SK-N-SH (cell line): ENCODE measurements at regions not wholly inside any gene's neighbourhood (a gene's known extent, or its start where the extent isn't known, plus 50 kb on each side); places are given as distances from the start of the nearest gene placed in this dataset.

Experiments used
- CTCF ChIA-PET: fragments of 300-600, 350-600 bp; formaldehyde crosslinking; extraction: SDS; loops from one replicate; lab custom pipeline; 2021; lab: Yijun Ruan, JAX
- POLR2A ChIA-PET: fragments of 350-600 bp; sonication (Branson Sonifier 250); formaldehyde crosslinking; extraction: SDS; loops from one replicate; lab custom pipeline; 2020; ENCODE audit warnings: antibody characterized with exemption, inconsistent platforms; lab: Yijun Ruan, JAX
- DNase-seq: peaks from one replicate; pipeline ENCODE4 v3.0.0; 2012
- H2AFZ ChIP-seq: fragments of 200-600 bp; sonication (generic); 2 replicates; pipeline ENCODE4 v1.8.1; 2016; ENCODE audit warnings: antibody characterized with exemption, mild to moderate bottlenecking, low read depth
- H3F3A ChIP-seq: fragments of 200-600 bp; sonication (generic); replicated peaks from 2 replicates; pipeline ENCODE3; 2016; ENCODE audit warnings: antibody characterized with exemption, mild to moderate bottlenecking; ENCODE audit not compliant: insufficient read depth
- H3K27ac ChIP-seq, 2 experiments: fragments of 200-500 bp in 1 of 2; fragments of 200-600 bp in 1 of 2; sonication (Bioruptor generic) in 1 of 2; sonication (generic), shearing (Covaris generic) in 1 of 2; 2 replicates each; pipeline versions ENCODE4 v1.5.1 to v1.6.1; 2014 to 2016; ENCODE audit warnings: low read depth in 2 of 2, inconsistent platforms in 1 of 2, low read length in 1 of 2, mild to moderate bottlenecking in 1 of 2, mixed read lengths in 1 of 2
- H3K27me3 ChIP-seq: fragments of 200-600 bp; sonication (generic), shearing (Covaris generic); 2 replicates; pipeline ENCODE4 v1.6.1; 2016; ENCODE audit warnings: mixed run types; ENCODE audit not compliant: insufficient read depth
- H3K36me3 ChIP-seq, 2 experiments: fragments of 200-500 bp in 1 of 2; fragments of 200-600 bp in 1 of 2; sonication (Bioruptor generic) in 1 of 2; sonication (generic) in 1 of 2; replicated peaks in 1 of 2; 2 replicates each; pipeline versions ENCODE3 to v1.5.1; 2014 to 2016; ENCODE audit warnings: low read length in 1 of 2, mild to moderate bottlenecking in 1 of 2; ENCODE audit not compliant: insufficient read depth in 2 of 2, control insufficient read depth in 1 of 2
- H3K4me1 ChIP-seq, 2 experiments: fragments of 200-500 bp in 1 of 2; fragments of 200-600 bp in 1 of 2; sonication (Bioruptor generic) in 1 of 2; sonication (generic), shearing (Covaris generic) in 1 of 2; 2 replicates each; pipeline versions ENCODE4 v1.5.1 to v1.6.1; 2014 to 2016; ENCODE audit warnings: low read depth in 1 of 2, low read length in 1 of 2, mixed run types in 1 of 2; ENCODE audit not compliant: insufficient read depth in 2 of 2, control insufficient read depth in 1 of 2
- H3K4me2 ChIP-seq: fragments of 200-600 bp; sonication (generic), shearing (Covaris generic); 2 replicates; pipeline ENCODE4 v1.6.1; 2017; ENCODE audit warnings: mixed run types
- H3K4me3 ChIP-seq, 2 experiments: fragments of 200-500 bp in 1 of 2; fragments of 200-600 bp in 1 of 2; sonication (Bioruptor generic) in 1 of 2; sonication (generic), shearing (Covaris generic) in 1 of 2; 2 replicates each; pipeline versions ENCODE4 v1.5.1 to v1.8.1; 2014 to 2016; ENCODE audit warnings: low read depth in 2 of 2, inconsistent platforms in 1 of 2, low read length in 1 of 2, mild to moderate bottlenecking in 1 of 2, mixed read lengths in 1 of 2, moderate library complexity in 1 of 2
- H3K79me2 ChIP-seq: fragments of 200-600 bp; sonication (generic); 2 replicates; pipeline ENCODE4 v1.8.1; 2017; ENCODE audit warnings: mild to moderate bottlenecking; ENCODE audit not compliant: insufficient read depth
- H3K9ac ChIP-seq: fragments of 200-600 bp; sonication (generic); 2 replicates; pipeline ENCODE4 v1.6.1; 2017; ENCODE audit warnings: mixed run types
- H3K9me2 ChIP-seq: fragments of 200-600 bp; sonication (generic); 2 replicates; pipeline ENCODE4 v1.6.1; 2017; ENCODE audit warnings: mixed run types
- H3K9me3 ChIP-seq: fragments of 200-600 bp; sonication (generic); 2 replicates; pipeline ENCODE4 v1.6.1; 2017; ENCODE audit warnings: mixed run types, mild to moderate bottlenecking, moderate library complexity
- H4K20me1 ChIP-seq: fragments of 200-600 bp; sonication (generic); 2 replicates; pipeline ENCODE4 v1.6.1; 2017; ENCODE audit warnings: mild to moderate bottlenecking, mixed run types; ENCODE audit not compliant: insufficient read depth
- ELF1 ChIP-seq: IDR thresholded peaks from 2 replicates; pipeline ENCODE4 v1.4.0; 2012
- EP300 ChIP-seq, 2 experiments: IDR thresholded peaks; 2 replicates each; pipeline versions ENCODE4 v1.4.0 to v1.6.1; 2012; ENCODE audit warnings: borderline replicate concordance in 1 of 2, low read depth in 1 of 2, low read length in 1 of 2
- FOSL2 ChIP-seq: IDR thresholded peaks from 2 replicates; pipeline ENCODE4 v1.4.0; 2012; ENCODE audit warnings: low read depth, mild to moderate bottlenecking, moderate library complexity, borderline replicate concordance
- FOXM1 ChIP-seq: IDR thresholded peaks from 2 replicates; pipeline ENCODE4 v1.4.0; 2012; ENCODE audit warnings: low read depth, mild to moderate bottlenecking
- IRF3 ChIP-seq: fragments of 150-350 bp; IDR thresholded peaks from 2 replicates; pipeline ENCODE4 v1.6.1; 2016; ENCODE audit warnings: mild to moderate bottlenecking, low read depth, low read length
- JUND ChIP-seq: IDR thresholded peaks from 2 replicates; pipeline ENCODE4 v1.4.0; 2012
- MXI1 ChIP-seq: IDR thresholded peaks from 2 replicates; pipeline ENCODE4 v1.6.1; 2012; ENCODE audit warnings: mild to moderate bottlenecking, low read depth, low read length, improper control_type of control experiment
- RAD21 ChIP-seq: IDR thresholded peaks from 2 replicates; pipeline ENCODE4 v1.6.1; 2012; ENCODE audit warnings: mild to moderate bottlenecking, low read length
- RCOR1 ChIP-seq: fragments of 150-350 bp; IDR thresholded peaks from 2 replicates; pipeline ENCODE4 v1.6.1; 2017; ENCODE audit warnings: antibody characterized with exemption, low read length
- REST ChIP-seq: IDR thresholded peaks from 2 replicates; pipeline ENCODE4 v1.6.1; 2012; ENCODE audit warnings: mild to moderate bottlenecking, low read depth, low read length, moderate library complexity
- TAF1 ChIP-seq: IDR thresholded peaks from 2 replicates; pipeline ENCODE4 v1.6.1; 2012; ENCODE audit warnings: low read depth, mild to moderate bottlenecking, low read length, moderate library complexity, borderline replicate concordance
- ZBTB33 ChIP-seq: IDR thresholded peaks from 2 replicates; pipeline ENCODE4 v1.4.0; 2012; ENCODE audit warnings: low read depth, borderline replicate concordance
- WGBS: methylation state at CpG from one replicate; pipeline ENCODE4 v1.1.6; 2017; ENCODE audit warnings: low lambda C conversion rate; 5-methylcytosine and 5-hydroxymethylcytosine counted together

- no peaks in the 10 kb centered on the region for H4K20me1 ChIP-seq
- TF ChIP-seq REST (no peak), TAF1 (no peak), FOSL2 (no peak), JUND (no peak), ELF1 (no peak), FOXM1 (no peak), MXI1 (no peak), IRF3 (no peak), ZBTB33 (no peak), RCOR1 (no peak), EP300 (IDR thresholded peaks at IDR 0.05; ENCODE audit: borderline replicate concordance in 1 of 2, low read depth in 1 of 2, low read length in 1 of 2) (no peak), RAD21 (no peak)
- TF ChIP-seq, all 33 proteins: peak for 0
- no peak overlapping the region for H3K4me2 ChIP-seq
- DNase-seq, result no peak
- H3K79me2 ChIP-seq, result no peaks in the 10 kb centered on the region
- no peak overlapping the region for H2AFZ ChIP-seq
- no peaks in the 10 kb centered on the region for H3K27me3 ChIP-seq
- no peaks in the 10 kb centered on the region for H3K36me3 ChIP-seq
- 51% methylated on average over 6 of the region's 6 CpGs for WGBS
- H3K27ac ChIP-seq, result no peak overlapping the region
- no peak overlapping the region for H3K4me3 ChIP-seq
- no peaks in the 10 kb centered on the region for H3K4me1 ChIP-seq
- no peaks in the 10 kb centered on the region for H3K9me3 ChIP-seq
- ChIA-PET POLR2A (no interaction called here), CTCF (interaction anchor here (0.9 to 2.3 kb wide), 5 partner anchors 9 to 103 kb away, joined by 3 to 7 read pairs (median 3); no protein-coding TSS in a partner anchor)
- no peaks in the 10 kb centered on the region for H3K9me2 ChIP-seq
- no peak overlapping the region for H3K9ac ChIP-seq
- H3F3A ChIP-seq, result no peaks in the 10 kb centered on the region
Measured at GRCh38 chr2:45093663-45094062, 84.4 kb upstream of the SIX2 start.
